ENCODE measurements at regions not wholly inside any gene's neighbourhood (a gene's known extent, or its start where the extent isn't known, plus 50 kb on each side); places are given as distances from the start of the nearest gene placed in this dataset.

- no peaks in the 10 kb centered on the region for H3K27me3 ChIP-seq (ENCODE audit: insufficient read depth, poor library complexity, severe bottlenecking)
- TF ChIP-seq REST (IDR thresholded peaks at IDR 0.05; ENCODE audit: insufficient replicate concordance, low read depth) (no peak), SPI1 (IDR thresholded peaks at IDR 0.05; ENCODE audit: borderline replicate concordance, low read depth) (no peak), POLR2AphosphoS5 (IDR thresholded peaks at IDR 0.05; ENCODE audit: low read depth) (no peak), GABPA (IDR thresholded peaks at IDR 0.05; ENCODE audit: low read depth) (no peak)
- TF ChIP-seq, protein P1, sequence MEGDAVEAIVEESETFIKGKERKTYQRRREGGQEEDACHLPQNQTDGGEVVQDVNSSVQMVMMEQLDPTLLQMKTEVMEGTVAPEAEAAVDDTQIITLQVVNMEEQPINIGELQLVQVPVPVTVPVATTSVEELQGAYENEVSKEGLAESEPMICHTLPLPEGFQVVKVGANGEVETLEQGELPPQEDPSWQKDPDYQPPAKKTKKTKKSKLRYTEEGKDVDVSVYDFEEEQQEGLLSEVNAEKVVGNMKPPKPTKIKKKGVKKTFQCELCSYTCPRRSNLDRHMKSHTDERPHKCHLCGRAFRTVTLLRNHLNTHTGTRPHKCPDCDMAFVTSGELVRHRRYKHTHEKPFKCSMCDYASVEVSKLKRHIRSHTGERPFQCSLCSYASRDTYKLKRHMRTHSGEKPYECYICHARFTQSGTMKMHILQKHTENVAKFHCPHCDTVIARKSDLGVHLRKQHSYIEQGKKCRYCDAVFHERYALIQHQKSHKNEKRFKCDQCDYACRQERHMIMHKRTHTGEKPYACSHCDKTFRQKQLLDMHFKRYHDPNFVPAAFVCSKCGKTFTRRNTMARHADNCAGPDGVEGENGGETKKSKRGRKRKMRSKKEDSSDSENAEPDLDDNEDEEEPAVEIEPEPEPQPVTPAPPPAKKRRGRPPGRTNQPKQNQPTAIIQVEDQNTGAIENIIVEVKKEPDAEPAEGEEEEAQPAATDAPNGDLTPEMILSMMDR (IDR thresholded peaks at IDR 0.05; ENCODE audit: insufficient read depth, low read length), result no peak
- DNase-seq (ENCODE audit: low read depth in 1 of 2, low spot score in 1 of 2), result no peak
- no peak overlapping the region for H3K4me3 ChIP-seq (replicated peaks; ENCODE audit: insufficient read depth, low read length)
- no peak overlapping the region for H3K27ac ChIP-seq (replicated peaks)
Observed at GRCh38 chr12:24198070-24198469, 248.6 kb upstream of the SOX5 start.

GRCh38 chr12:24197532-24197931 is 248.1 kb upstream of the SOX5 start:
- H3K27ac ChIP-seq (replicated peaks), result no peak overlapping the region
- no peak for DNase-seq (ENCODE audit: low read depth in 1 of 2, low spot score in 1 of 2)
- TF ChIP-seq SPI1 (IDR thresholded peaks at IDR 0.05; ENCODE audit: borderline replicate concordance, low read depth) (no peak), REST (IDR thresholded peaks at IDR 0.05; ENCODE audit: insufficient replicate concordance, low read depth) (no peak), POLR2AphosphoS5 (IDR thresholded peaks at IDR 0.05; ENCODE audit: low read depth) (no peak), GABPA (IDR thresholded peaks at IDR 0.05; ENCODE audit: low read depth) (no peak)
- TF ChIP-seq, protein P1 (IDR thresholded peaks at IDR 0.05; ENCODE audit: insufficient read depth, low read length), result no peak
- H3K27me3 ChIP-seq (ENCODE audit: insufficient read depth, poor library complexity, severe bottlenecking), result no peaks in the 10 kb centered on the region
- no peak overlapping the region for H3K4me3 ChIP-seq (replicated peaks; ENCODE audit: insufficient read depth, low read length)

DNA sequence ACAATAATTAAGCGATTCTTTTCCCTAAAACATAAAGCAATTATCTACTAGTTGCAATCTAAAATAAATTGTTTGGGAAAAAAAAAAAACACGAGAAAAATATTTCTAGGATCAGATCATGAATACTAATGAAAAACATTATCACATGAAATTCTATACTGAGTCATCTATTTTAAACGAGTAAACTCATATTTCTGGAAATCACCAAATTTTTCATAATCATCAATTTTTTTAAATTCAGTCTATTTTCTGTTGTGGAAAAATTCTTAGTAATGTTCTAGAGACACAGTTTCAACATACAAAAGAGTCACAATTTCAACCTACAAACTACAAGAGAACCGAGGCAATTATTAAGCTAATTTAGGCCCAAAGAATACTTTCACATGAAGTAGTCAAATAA is 245.6 kb upstream of the SOX5 start:
- H3K27ac ChIP-seq (replicated peaks), result no peak overlapping the region
- TF ChIP-seq SPI1 (IDR thresholded peaks at IDR 0.05; ENCODE audit: borderline replicate concordance, low read depth), result no peak
- no peak for TF ChIP-seq POLR2AphosphoS5 (IDR thresholded peaks at IDR 0.05; ENCODE audit: low read depth)
- TF ChIP-seq, protein P1 (IDR thresholded peaks at IDR 0.05; ENCODE audit: insufficient read depth, low read length), result no peak
- TF ChIP-seq GABPA (IDR thresholded peaks at IDR 0.05; ENCODE audit: low read depth), result no peak
- no peak for TF ChIP-seq REST (IDR thresholded peaks at IDR 0.05; ENCODE audit: insufficient replicate concordance, low read depth)
- DNase-seq (ENCODE audit: low read depth in 1 of 2, low spot score in 1 of 2), result no peak
- no peak overlapping the region for H3K4me3 ChIP-seq (replicated peaks; ENCODE audit: insufficient read depth, low read length)
- no peaks in the 10 kb centered on the region for H3K27me3 ChIP-seq (ENCODE audit: insufficient read depth, poor library complexity, severe bottlenecking)
